GM23248 (cell line): ENCODE measurements at regions not wholly inside any gene's neighbourhood (a gene's known extent, or its start where the extent isn't known, plus 50 kb on each side); places are given as distances from the start of the nearest gene placed in this dataset.

ENCODE experiments used
- EZH2 ChIP-seq: fragments of 200-600 bp; sonication (generic); IDR thresholded peaks from 2 replicates; pipeline ENCODE4 v1.6.1; 2018; ENCODE audit warnings: antibody characterized with exemption, mild to moderate bottlenecking; ENCODE audit not compliant: insufficient read depth, poor library complexity, severe bottlenecking
- EZH2phosphoT487 ChIP-seq: fragments of 200-600 bp; sonication (generic); IDR thresholded peaks from 2 replicates; pipeline ENCODE4 v1.6.1; 2018; ENCODE audit warnings: antibody characterized with exemption, moderate library complexity, mild to moderate bottlenecking, low read depth; ENCODE audit not compliant: insufficient read depth

GRCh38 chr5:138702166-138703077 is 50.8 kb upstream of the CTNNA1 start:
- no peak for TF ChIP-seq EZH2
- no peak for TF ChIP-seq EZH2phosphoT487
